Activated T-helper 2 cell treated with anti-CD3 and anti-CD28 coated beads, Interferon-gamma antibody, Interleukin-2, Interleukin-4, amounts not matched to agents 10 μg/mL and 5 μg/mL and 100 μg/mL, durations not matched to agents 14 hours and 24 hours and 36 hours (primary cell): ENCODE measurements at regions not wholly inside any gene's neighbourhood (a gene's known extent, or its start where the extent isn't known, plus 50 kb on each side); places are given as distances from the start of the nearest gene placed in this dataset.
"Not testable (repeated sequence)": the region's sequence is repeated elsewhere in the genome, so short reads cannot be mapped to it uniquely, and the experiment has no call there.

Experiments
- DNase-seq: peaks from one replicate; pipeline ENCODE4 v3.0.0; 2021; ENCODE audit warnings: low spot score
- H3K27ac Mint-ChIP-seq: one replicate; pipeline ENCODE4 v1.8.0; 2021; ENCODE audit warnings: mixed read lengths
- H3K27me3 Mint-ChIP-seq: one replicate; pipeline ENCODE4 v1.8.0; 2021; ENCODE audit warnings: low read depth, mixed read lengths
- H3K36me3 Mint-ChIP-seq: one replicate; pipeline ENCODE4 v1.8.0; 2021; ENCODE audit warnings: low read depth, mixed read lengths
- H3K4me1 Mint-ChIP-seq: one replicate; pipeline ENCODE4 v1.8.0; 2021; ENCODE audit warnings: low read depth, mixed read lengths
- H3K4me3 Mint-ChIP-seq: one replicate; pipeline ENCODE4 v1.8.0; 2021; ENCODE audit warnings: low read depth, mild to moderate bottlenecking, moderate library complexity, mixed read lengths
- H3K9me3 Mint-ChIP-seq: one replicate; pipeline ENCODE4 v1.8.0; 2021; ENCODE audit warnings: mixed read lengths
- intact Hi-C: fragments of 100-400 bp; cut with micrococcal nuclease; formaldehyde crosslinking; loops from one replicate; pipeline ENCODE4 v1.15.1; 2023

GRCh38 chr3:5585085-5585484, 397.6 kb downstream of the EDEM1 start:
- Mint-ChIP-seq H3K9me3 (no peaks in the 10 kb centered on the region), H3K4me3 (no peak overlapping the region), H3K4me1 (no peaks in the 10 kb centered on the region), H3K27ac (no peak overlapping the region), H3K27me3 (no peaks in the 10 kb centered on the region), H3K36me3 (no peaks in the 10 kb centered on the region)
- DNase-seq = no peak
- intact Hi-C loops = no loop called here

DNA sequence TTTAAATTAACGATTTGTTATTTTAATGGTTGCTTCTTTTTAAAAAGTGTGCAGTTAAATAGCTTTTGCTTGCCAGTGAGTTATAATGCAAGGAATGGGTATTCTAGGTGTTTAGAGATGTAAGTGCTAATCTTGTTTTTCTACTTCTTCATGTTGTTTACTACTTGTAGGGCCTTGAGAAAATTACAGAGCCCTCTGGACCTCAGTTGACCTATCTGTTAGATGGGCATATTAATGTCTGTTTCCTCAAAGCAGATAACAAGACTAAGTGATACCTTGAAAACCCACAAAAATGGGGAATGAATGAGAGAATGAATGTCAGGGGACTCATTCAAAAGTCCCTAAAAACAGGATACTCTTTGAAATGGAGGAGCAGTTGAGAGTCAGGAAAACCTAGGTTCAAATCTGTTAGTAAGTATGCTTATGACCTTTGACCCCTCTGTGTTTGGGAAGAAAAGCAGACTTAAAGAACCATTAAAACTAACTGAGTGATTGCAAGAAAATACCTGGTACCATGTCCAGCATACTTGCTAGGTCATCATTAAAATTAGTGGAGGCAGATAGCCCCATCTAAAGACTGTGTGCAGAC, 419.5 kb downstream of the EDEM1 start:
- no peak for DNase-seq
- Mint-ChIP-seq H3K27ac (no peak overlapping the region), H3K27me3 (no peaks in the 10 kb centered on the region), H3K36me3 (no peaks in the 10 kb centered on the region), H3K4me3 (no peak overlapping the region), H3K9me3 (peaks cover 9% of the 10 kb centered on the region), H3K4me1 (no peaks in the 10 kb centered on the region)
- intact Hi-C loops = no loop called here

- Mint-ChIP-seq H3K4me1 (no peaks in the 10 kb centered on the region), H3K9me3 (peaks cover 3% of the 10 kb centered on the region), H3K27me3 (no peaks in the 10 kb centered on the region), H3K27ac (no peak overlapping the region), H3K4me3 (no peak overlapping the region), H3K36me3 (no peaks in the 10 kb centered on the region)
- no peak for DNase-seq
- intact Hi-C loops = no loop called here
These were observed 420.1 kb downstream of the EDEM1 start for GRCh38 chr3:5607581-5607980.

DNA sequence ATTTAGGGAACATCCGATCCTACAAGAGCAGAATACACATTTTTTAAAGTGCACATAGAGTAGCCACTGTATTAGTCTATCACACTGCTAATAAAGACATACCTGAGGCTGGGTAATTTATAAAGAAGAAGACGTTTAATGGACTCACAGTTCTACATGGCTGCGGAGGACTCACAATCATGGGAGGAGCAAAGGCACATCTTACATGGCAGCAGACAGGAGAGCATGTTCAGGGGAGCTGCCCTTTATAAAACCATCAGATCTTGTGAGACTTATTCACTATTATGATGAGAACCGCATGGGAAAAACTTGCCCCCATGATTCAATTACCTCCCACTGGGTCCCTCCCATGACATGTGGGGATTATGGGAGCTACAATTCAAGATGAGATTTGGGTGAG, 421.5 kb downstream of the EDEM1 start:
- DNase-seq, intact Hi-C loops, H3K27me3 Mint-ChIP-seq, H3K36me3 Mint-ChIP-seq, H3K4me1 Mint-ChIP-seq, H3K4me3 Mint-ChIP-seq, H3K27ac Mint-ChIP-seq, H3K9me3 Mint-ChIP-seq: not testable (repeated sequence)

GRCh38 chr3:5613599-5613998, 426.1 kb downstream of the EDEM1 start:
- H3K27ac Mint-ChIP-seq = no peak overlapping the region
- intact Hi-C loops = no loop called here

GRCh38 chr3:5616873-5617272, 429.4 kb downstream of the EDEM1 start:
- Mint-ChIP-seq H3K4me3 (no peak overlapping the region), H3K27me3 (no peaks in the 10 kb centered on the region), H3K9me3 (no peaks in the 10 kb centered on the region), H3K36me3 (no peaks in the 10 kb centered on the region), H3K27ac (no peak overlapping the region), H3K4me1 (no peaks in the 10 kb centered on the region)
- intact Hi-C loops = no loop called here
- DNase-seq = no peak

More at GRCh38 chr3:5613599-5613998, 426.1 kb downstream of the EDEM1 start:
- Mint-ChIP-seq H3K36me3 (no peaks in the 10 kb centered on the region), H3K27me3 (no peaks in the 10 kb centered on the region), H3K9me3 (no peaks in the 10 kb centered on the region), H3K4me3 (no peak overlapping the region), H3K4me1 (no peaks in the 10 kb centered on the region)
- no peak for DNase-seq

DNA sequence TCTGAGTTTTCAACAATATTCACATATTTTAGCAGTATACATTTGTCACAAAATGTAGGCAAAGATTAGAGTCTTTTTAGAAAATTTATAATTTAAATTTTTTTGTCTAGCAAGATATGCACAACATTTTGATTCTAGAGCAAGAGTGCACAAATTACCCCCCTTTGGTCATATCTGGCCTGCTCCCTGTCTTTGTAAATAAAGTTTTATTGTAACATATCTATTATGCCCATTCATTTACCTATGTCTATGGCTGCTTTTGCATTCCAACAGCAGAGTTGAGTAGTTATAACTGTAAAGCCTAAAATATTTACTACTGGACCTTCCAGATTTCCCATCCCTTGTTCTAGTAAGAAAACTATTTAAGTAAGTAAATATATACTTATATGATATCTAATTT, 430.7 kb downstream of the EDEM1 start:
- Mint-ChIP-seq H3K36me3 (no peaks in the 10 kb centered on the region), H3K9me3 (no peaks in the 10 kb centered on the region), H3K27me3 (no peaks in the 10 kb centered on the region), H3K4me3 (no peak overlapping the region), H3K4me1 (no peaks in the 10 kb centered on the region), H3K27ac (no peak overlapping the region)
- no peak for DNase-seq
- intact Hi-C loops = no loop called here

DNA sequence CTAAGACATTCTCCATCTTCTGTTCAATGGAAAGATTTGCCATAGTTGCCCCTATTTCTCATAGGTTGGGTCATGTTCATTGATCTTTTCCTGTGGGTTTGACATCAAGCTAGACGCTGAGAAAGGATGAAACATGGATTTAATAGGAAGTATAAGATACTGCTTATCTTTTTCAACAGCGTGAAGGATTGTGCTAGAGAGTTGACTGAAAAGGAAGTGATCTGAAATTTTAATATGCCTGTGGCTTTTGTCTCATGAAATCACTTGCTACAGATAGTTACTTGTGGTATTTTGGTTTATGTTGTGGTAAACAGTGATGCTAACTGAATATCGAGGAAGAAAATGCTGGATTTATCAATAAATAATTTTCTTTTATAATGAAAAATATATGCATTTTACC, 442.9 kb downstream of the EDEM1 start:
- Mint-ChIP-seq H3K4me3 (no peak overlapping the region), H3K9me3 (no peaks in the 10 kb centered on the region), H3K27ac (no peak overlapping the region), H3K27me3 (no peaks in the 10 kb centered on the region), H3K4me1 (no peaks in the 10 kb centered on the region), H3K36me3 (no peaks in the 10 kb centered on the region)
- intact Hi-C loops = no loop called here
- DNase-seq = no peak

DNA sequence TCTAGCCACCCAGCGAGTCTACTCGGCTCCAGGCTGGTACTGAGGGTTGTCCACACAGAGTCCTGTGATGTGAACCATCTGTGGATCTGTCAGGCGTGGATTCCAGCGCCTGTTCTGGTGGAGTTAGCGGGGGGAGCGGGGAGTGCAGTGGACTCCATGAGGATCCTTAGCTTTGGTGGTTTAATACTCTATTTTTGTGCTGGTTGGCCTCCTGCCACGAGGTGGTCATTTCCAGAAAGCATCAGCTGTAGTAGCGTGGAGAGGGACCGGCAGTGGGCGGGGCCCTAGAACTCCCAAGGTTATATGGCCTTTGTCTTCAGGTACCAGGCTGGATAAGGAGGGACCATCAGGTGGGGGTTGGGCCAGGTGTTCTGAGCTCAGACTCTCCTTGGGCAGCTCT, 446.5 kb downstream of the EDEM1 start:
- H3K27me3 Mint-ChIP-seq = no peaks in the 10 kb centered on the region
- no peak overlapping the region for H3K27ac Mint-ChIP-seq
- no peaks in the 10 kb centered on the region for H3K9me3 Mint-ChIP-seq
- H3K4me1 Mint-ChIP-seq = no peaks in the 10 kb centered on the region
- intact Hi-C loops = no loop called here
- no peak for DNase-seq
- H3K4me3 Mint-ChIP-seq = no peak overlapping the region
- no peaks in the 10 kb centered on the region for H3K36me3 Mint-ChIP-seq

- no peak overlapping the region for H3K4me3 Mint-ChIP-seq
- DNase-seq = no peak
- no peaks in the 10 kb centered on the region for H3K27me3 Mint-ChIP-seq
- H3K27ac Mint-ChIP-seq = no peak overlapping the region
- no peaks in the 10 kb centered on the region for H3K4me1 Mint-ChIP-seq
- no peaks in the 10 kb centered on the region for H3K9me3 Mint-ChIP-seq
- H3K36me3 Mint-ChIP-seq = no peaks in the 10 kb centered on the region
- intact Hi-C loops = no loop called here
These were observed 446.9 kb downstream of the EDEM1 start for GRCh38 chr3:5634411-5634810.

GRCh38 chr3:5635746-5636145, 448.2 kb downstream of the EDEM1 start:
- intact Hi-C loops = no loop called here
- H3K4me3 Mint-ChIP-seq = no peak overlapping the region
- no peak for DNase-seq
- no peaks in the 10 kb centered on the region for H3K9me3 Mint-ChIP-seq
- H3K36me3 Mint-ChIP-seq = no peaks in the 10 kb centered on the region
- H3K27ac Mint-ChIP-seq = no peak overlapping the region
- no peaks in the 10 kb centered on the region for H3K27me3 Mint-ChIP-seq
- no peaks in the 10 kb centered on the region for H3K4me1 Mint-ChIP-seq

- H3K4me3 Mint-ChIP-seq = no peak overlapping the region
- no peak overlapping the region for H3K27ac Mint-ChIP-seq
- DNase-seq = no peak
- intact Hi-C loops = no loop called here
- H3K4me1 Mint-ChIP-seq = no peaks in the 10 kb centered on the region
- no peaks in the 10 kb centered on the region for H3K27me3 Mint-ChIP-seq
- H3K9me3 Mint-ChIP-seq = no peaks in the 10 kb centered on the region
- no peaks in the 10 kb centered on the region for H3K36me3 Mint-ChIP-seq
These were observed 451.0 kb downstream of the EDEM1 start for GRCh38 chr3:5638550-5638949.

DNA sequence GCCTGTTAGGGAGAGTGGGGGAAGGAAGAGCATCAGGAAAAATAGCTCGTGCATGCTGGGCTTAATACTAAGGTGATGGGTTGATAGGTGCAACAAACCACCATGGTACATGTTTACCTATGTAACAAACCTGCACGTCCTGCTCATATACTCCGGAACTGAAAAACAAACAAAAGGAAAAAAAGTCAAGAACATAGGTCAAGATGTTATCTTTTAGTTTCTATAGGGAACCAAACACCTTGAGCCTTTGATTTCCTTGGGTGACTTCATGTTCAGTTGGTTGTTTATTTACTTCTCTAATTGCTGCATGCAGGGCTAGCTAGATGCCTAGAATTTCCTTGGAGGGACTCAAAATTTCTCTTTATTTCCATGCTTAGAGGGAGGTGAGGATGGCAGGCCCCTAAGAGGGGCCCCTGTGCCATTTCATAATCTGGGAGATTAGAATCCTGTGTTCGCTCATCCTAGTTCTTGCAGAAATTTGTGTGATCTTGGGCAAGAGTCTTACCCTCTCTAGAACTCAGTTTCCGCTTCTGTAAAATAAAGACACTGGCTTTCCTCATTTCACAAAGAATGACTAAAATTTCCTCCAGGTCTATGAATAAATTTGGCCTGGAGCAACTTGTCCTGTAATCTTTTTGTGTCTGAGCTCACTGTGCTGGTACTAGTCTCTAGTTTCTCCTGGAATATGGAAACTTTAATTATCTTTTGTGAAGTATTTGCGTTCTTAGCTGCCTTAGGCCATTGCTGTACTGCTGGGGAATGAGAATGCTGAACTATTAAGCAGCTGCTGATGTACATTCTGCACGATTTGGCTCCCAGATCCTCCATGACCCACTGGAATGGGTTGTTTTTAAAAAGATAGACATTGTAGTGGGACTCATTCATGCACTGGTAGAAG, 457.5 kb downstream of the EDEM1 start:
- no peaks in the 10 kb centered on the region for H3K36me3 Mint-ChIP-seq
- DNase-seq = no peak
- H3K27me3 Mint-ChIP-seq = no peaks in the 10 kb centered on the region
- H3K4me1 Mint-ChIP-seq = no peaks in the 10 kb centered on the region
- no peak overlapping the region for H3K4me3 Mint-ChIP-seq
- intact Hi-C loops = no loop called here
- H3K9me3 Mint-ChIP-seq = no peaks in the 10 kb centered on the region
- no peak overlapping the region for H3K27ac Mint-ChIP-seq
